Mesendoderm (in vitro differentiated cells): ENCODE measurements at regions not wholly inside any gene's neighbourhood (a gene's known extent, or its start where the extent isn't known, plus 50 kb on each side); places are given as distances from the start of the nearest gene placed in this dataset.

Experiments
- DNase-seq: peaks from one replicate; pipeline ENCODE4 v3.0.0; 2013
- H2AK5ac ChIP-seq: 2 replicates; pipeline ENCODE4 v1.6.1; 2013; ENCODE audit warnings: low read length, inconsistent platforms
- H2BK120ac ChIP-seq: 2 replicates; pipeline ENCODE4 v1.6.1; 2013; ENCODE audit warnings: low read depth, mild to moderate bottlenecking, low read length, moderate library complexity, mixed read lengths
- H2BK15ac ChIP-seq: replicated peaks from 2 replicates; pipeline ENCODE4 v1.6.1; 2013; ENCODE audit warnings: low read depth, mild to moderate bottlenecking, moderate library complexity
- H2BK5ac ChIP-seq: 2 replicates; pipeline ENCODE4 v1.6.1; 2013; ENCODE audit warnings: low read length, inconsistent platforms
- H3K18ac ChIP-seq: 2 replicates; pipeline ENCODE4 v1.6.1; 2013; ENCODE audit warnings: mild to moderate bottlenecking, low read length, mixed read lengths
- H3K23ac ChIP-seq: one replicate; pipeline ENCODE4 v1.6.1; 2013; ENCODE audit warnings: low read length
- H3K27ac ChIP-seq: 2 replicates; pipeline ENCODE4 v1.5.1; 2013; ENCODE audit warnings: low read depth, mild to moderate bottlenecking, inconsistent platforms, low read length, moderate library complexity
- H3K27me3 ChIP-seq: 2 replicates; pipeline ENCODE4 v1.6.1; 2013; ENCODE audit warnings: low read length, control low read depth, mild to moderate bottlenecking, inconsistent platforms; ENCODE audit not compliant: insufficient read depth, poor library complexity
- H3K36me3 ChIP-seq: 2 replicates; pipeline ENCODE4 v1.6.1; 2013; ENCODE audit warnings: low read length, inconsistent platforms; ENCODE audit not compliant: control insufficient read depth, insufficient read depth
- H3K4ac ChIP-seq: one replicate; pipeline ENCODE4 v1.6.1; 2013; ENCODE audit warnings: low read depth, mild to moderate bottlenecking, low read length, moderate library complexity
- H3K4me1 ChIP-seq: 2 replicates; pipeline ENCODE4 v1.6.1; 2013; ENCODE audit warnings: low read depth, low read length, inconsistent platforms; ENCODE audit not compliant: control insufficient read depth
- H3K4me2 ChIP-seq: 2 replicates; pipeline ENCODE4 v1.6.1; 2013; ENCODE audit warnings: low read length
- H3K4me3 ChIP-seq: 2 replicates; pipeline ENCODE4 v1.5.1; 2013; ENCODE audit warnings: mild to moderate bottlenecking, low read length
- H3K56ac ChIP-seq: one replicate; pipeline ENCODE4 v1.6.1; 2013; ENCODE audit warnings: low read length
- H3K79me1 ChIP-seq: 2 replicates; pipeline ENCODE4 v1.6.1; 2013; ENCODE audit warnings: low read length, inconsistent platforms
- H3K79me2 ChIP-seq: 2 replicates; pipeline ENCODE4 v1.6.1; 2013; ENCODE audit warnings: mild to moderate bottlenecking, low read length; ENCODE audit not compliant: control insufficient read depth, insufficient read depth
- H3K9ac ChIP-seq: 2 replicates; pipeline ENCODE4 v1.6.1; 2013; ENCODE audit warnings: low read length, inconsistent platforms
- H4K5ac ChIP-seq: one replicate; pipeline ENCODE4 v1.6.1; 2013; ENCODE audit warnings: low read length
- H4K8ac ChIP-seq: one replicate; pipeline ENCODE4 v1.6.1; 2013; ENCODE audit warnings: low read depth, mild to moderate bottlenecking, control low read depth, low read length, moderate library complexity
- WGBS: extraction: QIAGEN DNeasy Blood & Tissue Kit; methylation state at CpG from one replicate; pipeline ENCODE4 v1.1.7; 2013; ENCODE audit warnings: low lambda C conversion rate, missing lambda C conversion rate; ENCODE audit not compliant: insufficient coverage; ENCODE audit errors: extremely low coverage; 5-methylcytosine and 5-hydroxymethylcytosine counted together

DNA sequence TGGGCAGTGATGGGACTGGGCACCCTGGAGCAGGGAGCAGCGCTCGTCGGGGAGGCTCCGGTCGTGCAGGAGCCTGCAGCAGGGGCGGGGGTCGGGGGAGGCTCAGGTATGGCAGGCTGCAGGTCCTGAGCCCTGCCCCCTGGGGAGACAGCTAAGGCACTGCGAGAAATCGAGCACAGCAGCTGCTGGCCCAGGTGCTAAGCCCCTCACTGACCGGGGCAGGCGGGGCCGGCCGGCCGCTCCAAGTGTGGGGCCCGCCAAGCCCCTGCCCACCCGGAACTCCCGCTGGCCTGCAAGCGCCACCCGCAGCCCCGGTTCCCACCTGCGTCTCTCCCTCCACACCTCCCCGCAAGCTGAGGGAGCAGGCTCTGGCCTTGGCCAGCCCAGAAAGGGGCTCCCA is 326.8 kb upstream of the TMTC1 start:
- no peak overlapping the region for H3K27ac ChIP-seq
- WGBS = no CpG with 5 or more reads among the region's 22 CpGs
- H2BK5ac ChIP-seq = no peak overlapping the region
- H3K4me3 ChIP-seq = no peak overlapping the region
- H3K4ac ChIP-seq = no peak overlapping the region
- H4K8ac ChIP-seq = no peak overlapping the region
- no peak overlapping the region for H3K18ac ChIP-seq
- H2BK15ac ChIP-seq = no peak overlapping the region
- H2BK120ac ChIP-seq = no peak overlapping the region
- H2AK5ac ChIP-seq = no peak overlapping the region
- H3K4me2 ChIP-seq = no peak overlapping the region
- H3K9ac ChIP-seq = no peak overlapping the region
- no peak for DNase-seq
- no peaks in the 10 kb centered on the region for H3K4me1 ChIP-seq
- H4K5ac ChIP-seq = no peak overlapping the region
- no peak overlapping the region for H3K23ac ChIP-seq
- H3K79me1 ChIP-seq = no peaks in the 10 kb centered on the region
- H3K27me3 ChIP-seq = no peaks in the 10 kb centered on the region
- no peak overlapping the region for H3K56ac ChIP-seq
- no peaks in the 10 kb centered on the region for H3K36me3 ChIP-seq
- no peaks in the 10 kb centered on the region for H3K79me2 ChIP-seq

DNA sequence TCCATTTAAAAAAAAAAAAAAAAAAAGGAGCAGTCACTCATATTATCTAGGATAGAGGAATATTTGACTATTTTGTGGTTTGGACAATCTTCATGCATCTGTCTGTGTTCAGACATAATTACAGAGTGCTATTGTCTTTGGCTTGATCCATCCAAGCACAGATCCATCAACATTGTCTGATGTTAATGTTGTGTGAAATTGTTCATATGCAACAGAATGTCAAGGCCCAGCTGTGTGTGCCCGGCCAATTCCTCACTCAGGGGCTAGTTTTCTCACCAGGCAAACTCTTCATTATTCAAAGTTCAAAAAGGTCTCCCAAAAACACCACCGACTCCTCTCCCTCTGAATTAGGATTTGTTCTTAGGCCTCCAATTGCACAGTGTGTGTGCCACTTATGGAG is 324.9 kb upstream of the TMTC1 start:
- Histone ChIP-seq H3K27ac (no peak overlapping the region), H4K8ac (no peak overlapping the region), H3K56ac (no peak overlapping the region), H4K5ac (no peak overlapping the region), H3K4me1 (no peaks in the 10 kb centered on the region), H2BK120ac (no peak overlapping the region), H3K79me1 (no peaks in the 10 kb centered on the region), H2BK5ac (no peak overlapping the region), H3K27me3 (no peaks in the 10 kb centered on the region), H3K23ac (no peak overlapping the region), H3K4me3 (no peak overlapping the region), H3K36me3 (no peaks in the 10 kb centered on the region), H3K9ac (no peak overlapping the region), H2BK15ac (no peak overlapping the region), H3K79me2 (no peaks in the 10 kb centered on the region), H3K18ac (no peak overlapping the region), H3K4ac (no peak overlapping the region), H3K4me2 (no peak overlapping the region), H2AK5ac (no peak overlapping the region)
- no CpG with 5 or more reads among the region's 2 CpGs for WGBS
- no peak for DNase-seq

DNA sequence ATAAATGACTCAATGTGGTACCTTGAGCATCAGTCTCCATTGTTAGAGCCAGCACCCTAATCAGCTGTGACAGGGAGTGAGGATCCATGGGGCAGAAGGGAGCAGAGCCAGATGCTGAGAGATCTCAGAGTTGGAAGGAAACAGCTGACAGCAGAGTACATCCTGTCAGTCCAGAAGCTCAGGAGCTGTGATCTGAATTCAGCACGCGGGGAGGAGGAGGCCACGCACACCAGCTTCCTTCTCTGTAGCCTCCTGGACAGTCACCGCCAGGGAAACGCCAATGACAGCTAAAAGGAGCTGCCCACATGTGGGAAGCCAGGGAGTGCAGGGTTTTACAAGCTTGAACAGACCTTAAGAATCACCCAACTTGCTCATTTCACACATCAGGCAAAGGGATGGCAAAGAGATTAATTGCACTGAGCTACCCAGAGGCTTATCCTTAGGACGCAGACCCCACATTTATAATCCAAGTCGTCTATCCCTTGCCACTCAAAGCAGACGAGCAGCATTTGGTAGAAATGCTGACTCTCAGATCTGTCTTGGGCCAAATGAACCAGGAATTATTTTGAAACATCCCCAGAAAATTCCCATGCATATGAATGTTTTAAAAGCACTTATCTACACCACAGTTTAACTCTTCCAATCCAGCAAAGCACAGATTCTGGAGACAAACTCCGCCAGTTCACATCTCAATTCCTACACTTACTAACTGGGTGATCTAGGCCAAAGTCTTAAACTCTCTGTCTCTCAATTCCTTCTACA is 322.6 kb upstream of the TMTC1 start:
- Histone ChIP-seq H3K27ac (no peak overlapping the region), H4K5ac (no peak overlapping the region), H3K27me3 (no peaks in the 10 kb centered on the region), H3K79me2 (no peaks in the 10 kb centered on the region), H2BK120ac (no peak overlapping the region), H3K18ac (no peak overlapping the region), H3K79me1 (no peaks in the 10 kb centered on the region), H2AK5ac (no peak overlapping the region), H4K8ac (no peak overlapping the region), H2BK5ac (no peak overlapping the region), H2BK15ac (no peak overlapping the region), H3K56ac (no peak overlapping the region), H3K36me3 (no peaks in the 10 kb centered on the region), H3K4me3 (no peak overlapping the region), H3K23ac (no peak overlapping the region), H3K9ac (no peak overlapping the region), H3K4me2 (no peak overlapping the region), H3K4me1 (no peaks in the 10 kb centered on the region), H3K4ac (no peak overlapping the region)
- WGBS = no CpG with 5 or more reads among the region's 9 CpGs
- no peak for DNase-seq

DNA sequence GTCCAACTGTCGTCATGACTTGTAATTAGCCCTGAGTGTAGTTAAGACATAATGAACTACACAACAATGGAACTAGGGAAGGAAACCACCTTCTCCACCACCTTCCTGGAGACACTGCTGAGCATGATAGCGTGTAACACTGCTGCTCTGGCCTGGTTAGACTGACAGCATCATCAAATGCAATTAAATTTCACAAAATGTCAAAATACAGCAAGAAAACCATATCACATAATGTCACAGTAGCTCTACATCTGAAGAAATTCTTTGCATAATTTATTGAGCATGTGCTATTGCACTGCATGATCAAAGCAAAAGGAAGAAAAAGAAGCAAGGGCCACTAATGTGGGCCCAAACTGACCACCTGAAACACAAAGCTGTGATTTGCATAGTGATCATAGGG is 321.8 kb upstream of the TMTC1 start:
- Histone ChIP-seq H3K4me2 (no peak overlapping the region), H3K9ac (no peak overlapping the region), H3K4me3 (no peak overlapping the region), H2BK15ac (no peak overlapping the region), H2BK5ac (no peak overlapping the region), H3K4me1 (no peaks in the 10 kb centered on the region), H3K27me3 (no peaks in the 10 kb centered on the region), H2AK5ac (no peak overlapping the region), H3K56ac (no peak overlapping the region), H3K23ac (no peak overlapping the region), H3K79me1 (no peaks in the 10 kb centered on the region), H3K4ac (no peak overlapping the region), H4K8ac (no peak overlapping the region), H4K5ac (no peak overlapping the region), H3K27ac (no peak overlapping the region), H3K79me2 (no peaks in the 10 kb centered on the region), H3K18ac (no peak overlapping the region), H2BK120ac (no peak overlapping the region), H3K36me3 (no peaks in the 10 kb centered on the region)
- DNase-seq = no peak
- no CpG with 5 or more reads among the region's 2 CpGs for WGBS

DNA sequence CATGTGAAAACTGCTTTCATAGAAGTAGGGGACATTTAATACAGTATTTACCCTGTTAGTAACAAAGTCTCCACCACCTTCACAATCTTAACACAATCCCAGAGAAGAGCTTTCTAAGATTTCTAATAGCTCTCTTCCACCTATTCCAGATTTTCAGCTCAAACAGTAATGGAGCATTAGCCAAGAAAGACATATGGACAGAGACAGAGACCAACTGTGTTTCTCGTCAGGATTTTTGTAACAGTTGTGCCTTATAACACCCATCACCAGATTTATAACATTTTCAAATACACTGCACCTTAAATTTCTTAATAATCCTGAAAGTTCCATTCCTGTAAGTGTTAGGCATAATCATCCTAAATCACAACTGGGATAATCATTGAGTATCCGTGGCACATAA is 321.2 kb upstream of the TMTC1 start:
- no peak overlapping the region for H3K27ac ChIP-seq
- H3K56ac ChIP-seq = no peak overlapping the region
- no peaks in the 10 kb centered on the region for H3K79me1 ChIP-seq
- no CpG with 5 or more reads among the region's 2 CpGs for WGBS
- no peak overlapping the region for H4K8ac ChIP-seq
- no peak overlapping the region for H3K23ac ChIP-seq
- no peaks in the 10 kb centered on the region for H3K4me1 ChIP-seq
- no peak overlapping the region for H4K5ac ChIP-seq
- H3K4ac ChIP-seq = no peak overlapping the region
- H3K36me3 ChIP-seq = no peaks in the 10 kb centered on the region
- H3K9ac ChIP-seq = no peak overlapping the region
- no peak overlapping the region for H2BK120ac ChIP-seq
- no peak overlapping the region for H3K18ac ChIP-seq
- H3K4me2 ChIP-seq = no peak overlapping the region
- H3K79me2 ChIP-seq = no peaks in the 10 kb centered on the region
- no peak for DNase-seq
- H2AK5ac ChIP-seq = no peak overlapping the region
- no peaks in the 10 kb centered on the region for H3K27me3 ChIP-seq
- H2BK15ac ChIP-seq = no peak overlapping the region
- no peak overlapping the region for H2BK5ac ChIP-seq
- no peak overlapping the region for H3K4me3 ChIP-seq

DNA sequence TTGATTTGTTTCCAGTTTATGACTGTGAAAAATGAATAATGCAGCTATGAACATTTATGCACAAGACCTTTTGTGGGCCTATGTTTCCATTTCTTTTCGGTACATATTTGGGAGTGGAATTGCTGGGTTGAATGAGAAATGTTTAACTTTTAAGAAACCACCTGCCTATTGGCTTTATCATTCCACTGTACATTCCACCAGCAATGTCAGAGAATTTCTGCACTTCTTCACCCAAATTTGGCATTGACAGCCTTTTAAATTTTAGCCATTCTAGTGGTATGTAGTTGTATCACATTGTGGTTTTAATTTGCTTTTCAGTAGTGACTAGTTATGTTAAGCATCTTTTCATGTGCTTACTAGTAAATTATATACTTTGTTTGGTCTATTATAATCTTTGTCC is 317.0 kb upstream of the TMTC1 start:
- Histone ChIP-seq H2BK120ac (no peak overlapping the region), H3K9ac (no peak overlapping the region), H3K18ac (no peak overlapping the region), H3K4me2 (no peak overlapping the region), H3K4ac (no peak overlapping the region), H3K36me3 (no peaks in the 10 kb centered on the region), H3K4me3 (no peak overlapping the region), H3K79me2 (no peaks in the 10 kb centered on the region), H4K8ac (no peak overlapping the region), H3K27me3 (no peaks in the 10 kb centered on the region), H3K23ac (no peak overlapping the region), H4K5ac (no peak overlapping the region), H3K79me1 (no peaks in the 10 kb centered on the region), H2BK15ac (no peak overlapping the region), H2AK5ac (no peak overlapping the region), H3K4me1 (no peaks in the 10 kb centered on the region), H2BK5ac (no peak overlapping the region), H3K56ac (no peak overlapping the region), H3K27ac (no peak overlapping the region)
- no CpG with 5 or more reads among the region's 1 CpG for WGBS
- no peak for DNase-seq
